ENCODE measurements at regions not wholly inside any gene's neighbourhood (a gene's known extent, or its start where the extent isn't known, plus 50 kb on each side); places are given as distances from the start of the nearest gene placed in this dataset.

- H3K4me3 ChIP-seq (ENCODE audit: low read depth, low read length), result no peak overlapping the region
- no peaks in the 10 kb centered on the region for H3K36me3 ChIP-seq (ENCODE audit: insufficient read depth, low read length)
- no peaks in the 10 kb centered on the region for H3K4me1 ChIP-seq (ENCODE audit: control insufficient read depth, insufficient read depth, low read length, unreplicated experiment)
- H3K27ac ChIP-seq (ENCODE audit: low read depth, low read length), result no peak overlapping the region
- H2AFZ ChIP-seq (ENCODE audit: low read length, unreplicated experiment), result no peak overlapping the region
- H3K79me2 ChIP-seq (ENCODE audit: control insufficient read depth, insufficient read depth, low read length, unreplicated experiment), result no peaks in the 10 kb centered on the region
- no peaks in the 10 kb centered on the region for H3K27me3 ChIP-seq (ENCODE audit: insufficient read depth, low read length)
Measured at GRCh38 chr1:106447466-106447865, 609.0 kb upstream of the PRMT6 start.

- H3K79me2 ChIP-seq (ENCODE audit: control insufficient read depth, insufficient read depth, low read length, unreplicated experiment), result no peaks in the 10 kb centered on the region
- no peak overlapping the region for H3K27ac ChIP-seq (ENCODE audit: low read depth, low read length)
- no peaks in the 10 kb centered on the region for H3K36me3 ChIP-seq (ENCODE audit: insufficient read depth, low read length)
- no peak overlapping the region for H3K4me3 ChIP-seq (ENCODE audit: low read depth, low read length)
- H2AFZ ChIP-seq (ENCODE audit: low read length, unreplicated experiment), result no peak overlapping the region
- H3K27me3 ChIP-seq (ENCODE audit: insufficient read depth, low read length), result no peaks in the 10 kb centered on the region
- no peaks in the 10 kb centered on the region for H3K4me1 ChIP-seq (ENCODE audit: control insufficient read depth, insufficient read depth, low read length, unreplicated experiment)
Measured at GRCh38 chr1:106456832-106457231, 599.6 kb upstream of the PRMT6 start.

- Histone ChIP-seq H3K79me2 (ENCODE audit: control insufficient read depth, insufficient read depth, low read length, unreplicated experiment) (no peaks in the 10 kb centered on the region), H3K27ac (ENCODE audit: low read depth, low read length) (no peak overlapping the region), H3K4me3 (ENCODE audit: low read depth, low read length) (no peak overlapping the region), H3K27me3 (ENCODE audit: insufficient read depth, low read length) (no peaks in the 10 kb centered on the region), H3K36me3 (ENCODE audit: insufficient read depth, low read length) (no peaks in the 10 kb centered on the region), H2AFZ (ENCODE audit: low read length, unreplicated experiment) (no peak overlapping the region), H3K4me1 (ENCODE audit: control insufficient read depth, insufficient read depth, low read length, unreplicated experiment) (no peaks in the 10 kb centered on the region)
Measured at GRCh38 chr1:106457368-106457767, 599.1 kb upstream of the PRMT6 start.

- no peak overlapping the region for H3K27ac ChIP-seq (ENCODE audit: low read depth, low read length)
- H3K79me2 ChIP-seq (ENCODE audit: control insufficient read depth, insufficient read depth, low read length, unreplicated experiment), result no peaks in the 10 kb centered on the region
- no peaks in the 10 kb centered on the region for H3K36me3 ChIP-seq (ENCODE audit: insufficient read depth, low read length)
- no peaks in the 10 kb centered on the region for H3K4me1 ChIP-seq (ENCODE audit: control insufficient read depth, insufficient read depth, low read length, unreplicated experiment)
- no peak overlapping the region for H3K4me3 ChIP-seq (ENCODE audit: low read depth, low read length)
- no peak overlapping the region for H2AFZ ChIP-seq (ENCODE audit: low read length, unreplicated experiment)
- H3K27me3 ChIP-seq (ENCODE audit: insufficient read depth, low read length), result no peaks in the 10 kb centered on the region
Measured at GRCh38 chr1:106458866-106459265, 597.6 kb upstream of the PRMT6 start.

DNA sequence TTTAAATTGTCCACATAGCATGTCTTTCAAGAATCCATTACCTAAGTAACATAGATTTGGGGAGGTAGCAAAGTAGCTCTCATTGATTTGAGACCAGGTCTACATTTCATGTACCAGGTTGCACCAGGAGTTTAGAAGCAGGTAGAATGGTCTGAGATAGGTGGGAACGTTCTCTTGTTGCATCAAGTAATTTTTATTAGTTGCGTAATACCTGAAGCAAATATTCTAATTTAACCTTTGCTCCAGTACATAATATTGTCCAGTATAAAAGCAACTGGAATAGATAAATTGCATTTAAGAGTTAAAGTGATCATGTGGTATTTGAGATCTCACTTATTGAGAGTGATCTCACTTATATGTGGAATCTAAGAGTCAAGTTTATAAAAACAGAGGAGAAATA lies 597.1 kb upstream of the PRMT6 start:
- Histone ChIP-seq H3K4me1 (ENCODE audit: control insufficient read depth, insufficient read depth, low read length, unreplicated experiment) (no peaks in the 10 kb centered on the region), H3K27me3 (ENCODE audit: insufficient read depth, low read length) (no peaks in the 10 kb centered on the region), H3K27ac (ENCODE audit: low read depth, low read length) (no peak overlapping the region), H3K79me2 (ENCODE audit: control insufficient read depth, insufficient read depth, low read length, unreplicated experiment) (no peaks in the 10 kb centered on the region), H3K36me3 (ENCODE audit: insufficient read depth, low read length) (no peaks in the 10 kb centered on the region), H2AFZ (ENCODE audit: low read length, unreplicated experiment) (no peak overlapping the region), H3K4me3 (ENCODE audit: low read depth, low read length) (no peak overlapping the region)

DNA sequence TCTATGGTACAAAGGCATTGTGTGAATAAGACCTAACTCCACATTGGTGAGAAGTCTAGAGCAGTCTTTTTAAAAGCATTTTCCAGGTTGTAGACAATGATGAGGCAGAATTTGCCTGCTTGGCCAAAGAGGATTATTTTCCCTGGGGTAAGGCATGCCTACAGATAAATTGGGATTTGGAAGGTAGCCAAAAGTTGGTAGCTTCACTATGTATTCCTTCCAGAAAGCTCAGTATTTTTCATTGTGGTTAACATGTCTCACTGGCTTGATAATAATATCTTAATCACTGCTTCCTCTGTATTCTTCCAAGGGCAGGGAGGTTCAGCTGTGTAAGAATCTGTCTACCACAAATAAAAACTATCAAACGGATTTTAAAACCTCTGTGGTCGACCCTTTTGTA lies 590.8 kb upstream of the PRMT6 start:
- H3K27me3 ChIP-seq (ENCODE audit: insufficient read depth, low read length), result no peaks in the 10 kb centered on the region
- H3K4me3 ChIP-seq (ENCODE audit: low read depth, low read length), result no peak overlapping the region
- H3K36me3 ChIP-seq (ENCODE audit: insufficient read depth, low read length), result no peaks in the 10 kb centered on the region
- no peak overlapping the region for H3K27ac ChIP-seq (ENCODE audit: low read depth, low read length)
- H2AFZ ChIP-seq (ENCODE audit: low read length, unreplicated experiment), result no peak overlapping the region
- no peaks in the 10 kb centered on the region for H3K79me2 ChIP-seq (ENCODE audit: control insufficient read depth, insufficient read depth, low read length, unreplicated experiment)
- H3K4me1 ChIP-seq (ENCODE audit: control insufficient read depth, insufficient read depth, low read length, unreplicated experiment), result no peaks in the 10 kb centered on the region

GRCh38 chr1:106480629-106481028 lies 575.8 kb upstream of the PRMT6 start:
- H3K27ac ChIP-seq (ENCODE audit: low read depth, low read length), result no peak overlapping the region
- no peaks in the 10 kb centered on the region for H3K79me2 ChIP-seq (ENCODE audit: control insufficient read depth, insufficient read depth, low read length, unreplicated experiment)
- H3K36me3 ChIP-seq (ENCODE audit: insufficient read depth, low read length), result no peaks in the 10 kb centered on the region
- H2AFZ ChIP-seq (ENCODE audit: low read length, unreplicated experiment), result no peak overlapping the region
- H3K27me3 ChIP-seq (ENCODE audit: insufficient read depth, low read length), result no peaks in the 10 kb centered on the region
- H3K4me1 ChIP-seq (ENCODE audit: control insufficient read depth, insufficient read depth, low read length, unreplicated experiment), result no peaks in the 10 kb centered on the region
- H3K4me3 ChIP-seq (ENCODE audit: low read depth, low read length), result no peak overlapping the region

DNA sequence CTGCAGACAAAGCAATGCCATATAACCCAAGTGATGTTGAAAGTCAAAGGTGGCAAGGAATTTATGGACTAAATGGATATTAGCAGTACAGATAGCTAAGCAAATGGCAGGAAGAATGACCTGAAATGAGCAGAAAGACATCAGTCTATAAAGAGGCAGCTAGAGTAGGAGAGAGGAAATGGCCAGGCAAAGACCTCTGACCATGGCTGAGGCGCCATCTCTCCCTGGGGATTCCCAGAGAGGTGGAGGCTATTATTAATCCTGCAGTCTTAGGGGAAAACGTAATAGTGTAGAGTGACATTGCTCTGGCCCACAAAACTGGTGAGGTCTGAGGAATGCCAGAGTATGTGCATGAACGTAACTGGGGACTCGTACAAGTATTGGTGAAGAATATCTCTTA lies 563.6 kb upstream of the PRMT6 start:
- H3K79me2 ChIP-seq (ENCODE audit: control insufficient read depth, insufficient read depth, low read length, unreplicated experiment), result no peaks in the 10 kb centered on the region
- no peak overlapping the region for H3K4me3 ChIP-seq (ENCODE audit: low read depth, low read length)
- H3K27me3 ChIP-seq (ENCODE audit: insufficient read depth, low read length), result no peaks in the 10 kb centered on the region
- H3K4me1 ChIP-seq (ENCODE audit: control insufficient read depth, insufficient read depth, low read length, unreplicated experiment), result no peaks in the 10 kb centered on the region
- H2AFZ ChIP-seq (ENCODE audit: low read length, unreplicated experiment), result no peak overlapping the region
- H3K36me3 ChIP-seq (ENCODE audit: insufficient read depth, low read length), result no peaks in the 10 kb centered on the region
- no peak overlapping the region for H3K27ac ChIP-seq (ENCODE audit: low read depth, low read length)

DNA sequence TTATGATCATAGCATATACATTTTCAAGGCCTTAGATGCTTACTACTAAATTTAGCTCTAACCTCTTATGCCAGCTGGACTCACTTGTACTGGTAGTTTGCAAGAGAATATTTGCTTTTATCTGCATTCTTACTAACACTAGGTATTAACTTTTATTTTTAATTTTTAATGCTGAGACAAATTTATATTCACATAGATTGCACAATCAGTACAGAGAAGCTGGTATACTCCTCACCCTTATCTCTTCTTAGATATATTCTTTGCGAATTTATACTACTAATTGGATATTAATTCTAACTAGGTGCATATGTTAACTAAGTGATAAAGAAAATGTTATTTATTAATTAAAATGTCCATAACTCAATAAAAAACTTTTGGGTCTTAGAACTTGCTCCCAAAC lies 561.8 kb upstream of the PRMT6 start:
- Histone ChIP-seq H3K27me3 (ENCODE audit: insufficient read depth, low read length) (no peaks in the 10 kb centered on the region), H2AFZ (ENCODE audit: low read length, unreplicated experiment) (no peak overlapping the region), H3K4me3 (ENCODE audit: low read depth, low read length) (no peak overlapping the region), H3K36me3 (ENCODE audit: insufficient read depth, low read length) (no peaks in the 10 kb centered on the region), H3K4me1 (ENCODE audit: control insufficient read depth, insufficient read depth, low read length, unreplicated experiment) (no peaks in the 10 kb centered on the region), H3K79me2 (ENCODE audit: control insufficient read depth, insufficient read depth, low read length, unreplicated experiment) (no peaks in the 10 kb centered on the region), H3K27ac (ENCODE audit: low read depth, low read length) (no peak overlapping the region)

GRCh38 chr1:106498238-106498637 lies 558.2 kb upstream of the PRMT6 start:
- Histone ChIP-seq H2AFZ (ENCODE audit: low read length, unreplicated experiment) (no peak overlapping the region), H3K36me3 (ENCODE audit: insufficient read depth, low read length) (no peaks in the 10 kb centered on the region), H3K79me2 (ENCODE audit: control insufficient read depth, insufficient read depth, low read length, unreplicated experiment) (no peaks in the 10 kb centered on the region), H3K27me3 (ENCODE audit: insufficient read depth, low read length) (no peaks in the 10 kb centered on the region), H3K4me3 (ENCODE audit: low read depth, low read length) (no peak overlapping the region), H3K27ac (ENCODE audit: low read depth, low read length) (no peak overlapping the region), H3K4me1 (ENCODE audit: control insufficient read depth, insufficient read depth, low read length, unreplicated experiment) (no peaks in the 10 kb centered on the region)

- Histone ChIP-seq H3K4me1 (ENCODE audit: control insufficient read depth, insufficient read depth, low read length, unreplicated experiment) (no peaks in the 10 kb centered on the region), H3K36me3 (ENCODE audit: insufficient read depth, low read length) (no peaks in the 10 kb centered on the region)
Measured at GRCh38 chr1:106502659-106503058, 553.8 kb upstream of the PRMT6 start.

DNA sequence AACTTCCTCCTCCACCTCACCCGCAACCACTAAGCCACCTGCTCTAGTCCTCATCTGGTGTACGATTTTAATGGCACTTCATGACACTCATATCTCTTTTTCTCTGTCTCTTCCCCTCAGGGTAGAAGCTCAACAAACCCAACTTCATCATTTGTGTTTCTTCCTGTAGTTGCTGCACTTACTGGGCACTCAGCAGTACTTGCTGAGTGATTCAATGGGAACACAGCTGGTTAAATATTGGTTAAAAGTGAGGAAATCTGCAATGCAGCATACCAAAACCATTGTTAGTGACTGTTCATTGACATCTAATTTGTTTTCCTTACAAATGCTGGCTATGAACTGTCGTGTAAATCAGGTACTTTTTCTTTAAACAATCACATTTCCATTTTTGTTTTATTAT lies 541.1 kb upstream of the PRMT6 start:
- Histone ChIP-seq H3K27me3 (ENCODE audit: insufficient read depth, low read length) (no peaks in the 10 kb centered on the region), H3K27ac (ENCODE audit: low read depth, low read length) (no peak overlapping the region), H2AFZ (ENCODE audit: low read length, unreplicated experiment) (no peak overlapping the region)

More at GRCh38 chr1:106502659-106503058, 553.8 kb upstream of the PRMT6 start:
- Histone ChIP-seq H2AFZ (ENCODE audit: low read length, unreplicated experiment) (no peak overlapping the region), H3K79me2 (ENCODE audit: control insufficient read depth, insufficient read depth, low read length, unreplicated experiment) (no peaks in the 10 kb centered on the region), H3K27ac (ENCODE audit: low read depth, low read length) (no peak overlapping the region), H3K27me3 (ENCODE audit: insufficient read depth, low read length) (no peaks in the 10 kb centered on the region), H3K4me3 (ENCODE audit: low read depth, low read length) (no peak overlapping the region)

More for the DNA sequence above, 541.1 kb upstream of the PRMT6 start:
- Histone ChIP-seq H3K4me3 (ENCODE audit: low read depth, low read length) (no peak overlapping the region), H3K79me2 (ENCODE audit: control insufficient read depth, insufficient read depth, low read length, unreplicated experiment) (no peaks in the 10 kb centered on the region), H3K4me1 (ENCODE audit: control insufficient read depth, insufficient read depth, low read length, unreplicated experiment) (no peaks in the 10 kb centered on the region), H3K36me3 (ENCODE audit: insufficient read depth, low read length) (no peaks in the 10 kb centered on the region)

All from ACC112 (cell line).